Left kidney (tissue), 1 donor: ENCODE measurements at regions not wholly inside any gene's neighbourhood (a gene's known extent, or its start where the extent isn't known, plus 50 kb on each side); places are given as distances from the start of the nearest gene placed in this dataset.
"Not testable (repeated sequence)": the region's sequence is repeated elsewhere in the genome, so short reads cannot be mapped to it uniquely, and the experiment has no call there.

ENCODE experiments used
- DNase-seq: peaks from one replicate; pipeline ENCODE4 v3.0.0-alpha.2; 2013

DNA sequence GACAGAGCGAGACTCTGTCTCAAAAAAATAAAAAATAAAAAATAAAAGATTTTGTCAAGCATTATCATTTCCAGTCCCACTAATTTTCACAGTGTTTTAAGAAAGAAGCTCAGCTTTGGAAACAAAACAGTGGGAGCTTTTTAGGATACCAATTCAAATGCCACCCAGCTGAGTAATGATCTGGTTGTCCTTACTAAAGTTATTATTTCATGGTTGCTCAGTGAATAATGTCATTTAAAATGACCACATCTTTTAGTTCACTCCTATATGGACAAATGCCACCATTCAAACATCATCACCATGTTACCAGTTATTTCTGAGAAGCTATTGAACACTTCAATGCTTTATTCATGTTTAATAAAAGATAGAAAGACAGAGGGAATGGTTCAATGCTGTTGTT, 365.0 kb downstream of the CCER1 start:
- DNase-seq: no peak

DNA sequence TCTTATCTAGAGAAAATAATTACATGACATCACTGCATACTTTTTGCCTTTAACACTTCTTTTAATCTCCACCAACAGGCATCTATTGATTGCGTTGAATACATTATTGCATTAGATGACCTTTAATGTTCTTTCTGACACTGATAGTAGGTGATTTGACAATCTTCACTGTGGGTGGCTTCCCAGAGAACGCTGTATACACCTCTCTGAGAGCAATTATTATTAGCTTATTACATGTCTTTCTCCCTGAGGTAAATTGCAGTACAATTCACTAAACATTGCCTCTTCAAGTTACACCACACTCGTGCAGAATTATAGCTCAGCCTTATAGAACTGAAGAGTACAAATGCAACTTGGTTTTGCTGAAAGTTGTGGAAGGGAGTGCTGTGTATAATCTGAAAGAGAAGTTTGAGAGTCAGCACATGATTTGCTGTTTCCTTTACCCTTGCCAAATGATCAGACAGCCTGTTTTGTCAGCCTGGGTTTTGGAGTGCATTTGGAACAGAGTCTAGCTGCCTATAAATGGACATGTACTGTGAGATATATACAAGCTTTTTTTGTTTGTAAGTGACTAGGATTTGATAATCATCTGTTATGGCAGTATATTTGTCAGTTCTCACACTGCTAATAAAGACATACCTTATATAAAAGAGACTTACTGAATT, 369.2 kb downstream of the CCER1 start:
- no peak for DNase-seq

DNA sequence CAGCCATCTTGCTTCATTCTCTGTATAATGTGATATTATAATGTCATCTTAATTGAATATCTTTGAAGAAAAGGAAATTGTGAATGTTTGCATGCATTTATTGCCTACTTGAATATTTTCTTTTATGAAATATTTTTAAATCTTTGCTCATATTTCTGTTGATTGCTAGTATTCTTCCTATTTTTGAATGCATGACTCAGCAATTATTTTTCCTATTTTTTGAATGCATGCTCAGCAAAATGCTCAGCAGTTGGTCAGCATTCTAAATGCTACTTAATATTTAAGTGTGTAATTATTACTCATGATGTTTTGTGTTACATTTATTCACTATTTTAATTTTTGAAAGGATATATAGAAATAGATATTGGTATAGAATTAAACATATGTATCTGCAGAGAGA, 378.3 kb downstream of the CCER1 start:
- no peak for DNase-seq

DNA sequence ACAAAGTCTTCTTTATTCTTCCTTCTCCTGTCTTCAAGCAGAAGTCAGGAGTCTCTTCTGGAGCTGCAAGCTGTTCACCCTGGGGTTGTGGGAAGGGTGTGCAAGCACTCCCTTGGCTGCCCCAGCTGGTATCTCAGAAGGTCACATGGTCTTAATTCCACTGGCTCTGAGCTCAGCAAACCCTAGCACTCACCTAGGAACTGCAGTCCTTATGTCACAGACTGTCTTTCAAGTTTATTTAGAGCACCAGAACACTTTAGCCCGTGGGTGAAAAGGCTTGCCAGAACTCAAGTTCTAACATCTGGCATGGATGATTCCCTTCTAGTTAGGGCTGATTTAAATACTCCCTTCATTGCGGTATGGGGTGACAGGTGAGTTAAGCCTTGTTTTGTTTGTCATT, 379.0 kb downstream of the CCER1 start:
- DNase-seq: no peak

DNA sequence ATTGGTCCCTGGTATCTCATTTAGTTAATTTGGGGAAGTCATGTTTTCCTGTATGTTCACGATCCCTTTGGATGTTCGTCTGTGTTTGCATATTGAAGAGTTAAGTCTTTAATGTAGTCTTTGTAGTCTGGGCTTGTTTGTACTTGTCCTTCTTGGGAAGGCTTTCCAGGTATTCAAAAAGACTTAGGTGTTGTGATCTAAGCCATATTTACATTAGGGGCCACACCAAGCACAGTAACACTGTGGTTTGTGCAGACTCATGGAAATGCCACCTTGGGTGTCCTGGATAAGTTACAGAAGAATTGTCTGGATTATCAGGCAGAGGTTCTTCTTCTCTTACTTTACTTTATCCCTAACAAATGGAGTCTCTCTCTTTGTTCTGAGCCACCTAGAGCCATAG, 380.3 kb downstream of the CCER1 start:
- no peak for DNase-seq

DNA sequence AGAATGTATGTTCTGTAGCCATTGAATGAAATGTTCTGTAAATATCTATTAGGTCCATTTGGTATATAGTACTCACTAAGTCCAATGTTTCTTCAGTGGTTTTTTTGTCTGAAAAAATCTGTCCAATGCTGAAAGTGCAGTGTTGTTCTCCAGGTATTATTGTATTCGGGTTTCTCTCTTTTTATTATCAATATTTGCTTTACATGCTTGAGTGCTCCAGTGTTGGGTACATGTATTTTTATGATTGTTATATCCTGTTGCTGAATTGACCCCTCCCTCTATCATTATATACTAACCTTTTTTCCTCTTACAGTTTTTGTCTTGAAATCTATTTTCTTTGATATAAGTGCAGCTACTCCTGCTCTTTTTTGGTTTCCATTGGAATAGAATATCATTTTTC, 382.2 kb downstream of the CCER1 start:
- DNase-seq: no peak

DNA sequence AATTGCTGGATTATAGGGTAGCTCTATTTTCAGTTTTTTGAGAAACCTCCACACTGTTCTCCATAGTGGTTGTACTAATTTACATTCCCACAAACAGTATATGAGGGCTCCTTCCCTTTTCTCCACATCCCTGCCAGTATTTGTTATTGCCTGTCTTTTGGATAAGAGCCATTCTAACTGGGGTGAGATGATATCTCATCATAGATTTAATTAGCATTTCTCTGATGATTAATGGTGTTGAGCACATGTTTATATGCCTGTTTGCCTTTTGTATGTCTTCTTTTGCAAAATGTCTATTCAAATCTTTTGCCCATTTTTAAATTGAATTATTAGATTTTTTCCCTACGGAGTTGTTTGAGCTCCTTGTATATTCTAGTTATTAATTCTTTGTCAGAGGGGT, 385.3 kb downstream of the CCER1 start:
- no peak for DNase-seq

DNA sequence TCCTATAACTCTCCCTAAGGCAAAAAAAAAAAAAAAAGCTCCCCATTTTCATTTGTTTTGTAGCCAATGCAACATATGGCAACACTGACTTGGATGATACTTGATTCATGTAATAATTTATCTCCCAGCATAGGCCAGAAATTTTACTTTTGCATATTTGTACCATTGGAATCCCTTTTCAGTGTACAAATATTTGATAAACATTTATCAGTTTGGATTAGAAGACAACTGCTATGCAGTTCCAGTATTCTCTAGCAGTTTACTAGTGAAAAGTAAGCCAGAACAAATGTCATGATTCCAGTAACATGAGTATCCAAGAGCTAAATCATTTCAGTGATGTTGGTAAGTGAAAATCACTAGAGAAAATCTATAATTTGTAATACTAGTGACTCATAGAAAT, 392.3 kb downstream of the CCER1 start:
- no peak for DNase-seq

DNA sequence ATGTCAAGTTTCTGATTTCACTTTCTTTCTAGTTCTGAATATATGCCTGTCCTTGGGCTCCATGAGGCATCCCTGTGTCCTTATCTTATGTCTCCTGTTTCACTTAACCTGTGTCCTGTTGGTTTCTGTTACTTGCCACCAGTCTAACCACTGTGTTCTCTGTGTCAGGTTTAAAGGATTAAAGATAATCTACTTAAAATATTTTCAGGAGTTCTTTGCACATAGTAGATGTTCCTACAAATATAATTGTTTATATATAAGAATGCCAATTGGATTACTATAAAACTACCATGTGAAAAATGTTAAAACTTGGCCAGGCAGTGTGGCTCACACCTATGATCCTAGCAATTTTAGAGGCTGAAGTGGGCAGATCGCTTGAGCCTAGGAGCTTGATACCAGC, 406.4 kb downstream of the CCER1 start:
- no peak for DNase-seq

DNA sequence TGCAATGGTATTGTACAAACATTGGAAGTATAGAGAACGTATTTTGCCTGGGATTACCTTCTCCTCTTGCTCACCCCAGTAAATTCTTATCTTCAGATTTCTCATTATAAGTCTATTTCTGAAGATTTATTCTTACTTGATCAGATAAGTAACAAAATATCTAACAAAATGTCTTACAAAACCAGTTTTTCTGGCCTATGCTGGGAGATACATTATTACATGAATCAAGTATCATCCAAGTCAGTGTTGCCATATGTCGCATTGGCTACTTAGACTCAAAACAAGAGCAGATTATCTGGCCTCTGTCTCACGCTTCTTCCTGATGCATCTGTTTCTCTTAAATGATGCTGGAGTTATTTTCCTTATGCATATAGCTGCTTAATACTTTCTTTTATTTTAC, 408.5 kb downstream of the CCER1 start:
- no peak for DNase-seq

DNA sequence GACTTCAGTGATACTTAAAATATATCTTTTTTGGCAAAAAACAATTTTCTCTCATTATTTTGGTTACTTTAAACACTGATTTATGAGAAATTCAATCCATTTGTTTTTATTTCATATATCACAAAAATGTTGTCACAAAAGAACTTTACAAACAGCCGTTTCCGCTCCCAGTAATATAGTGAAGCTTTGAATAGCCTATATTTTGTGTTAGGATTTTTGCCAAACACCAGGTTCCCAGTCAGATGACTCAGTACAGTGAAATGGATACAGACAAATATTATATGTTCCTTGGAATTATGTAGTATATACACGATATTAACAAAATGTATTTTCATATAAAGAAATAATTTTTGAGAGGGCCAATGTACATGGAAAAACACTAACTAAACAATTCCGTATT, 411.1 kb downstream of the CCER1 start:
- DNase-seq: peak; percentile 21

DNA sequence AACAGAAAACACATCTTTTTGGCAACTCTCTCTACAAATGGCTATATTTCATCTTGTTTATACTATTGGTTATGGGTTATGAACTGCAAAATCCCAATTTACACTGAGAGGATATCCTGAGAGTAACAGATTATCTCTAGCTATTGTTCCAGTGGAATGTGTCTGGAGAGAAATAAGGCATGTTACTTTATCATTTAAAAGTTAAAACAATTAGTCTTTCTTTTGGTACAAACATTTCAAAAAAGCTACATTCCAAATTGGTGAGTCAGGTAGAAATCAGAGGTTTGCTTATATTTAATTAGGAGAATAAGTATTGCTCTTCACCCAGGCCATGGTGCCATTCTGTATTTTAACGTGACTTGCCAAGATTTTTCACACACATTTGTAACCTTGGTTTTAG, 411.6 kb downstream of the CCER1 start:
- DNase-seq: no peak

DNA sequence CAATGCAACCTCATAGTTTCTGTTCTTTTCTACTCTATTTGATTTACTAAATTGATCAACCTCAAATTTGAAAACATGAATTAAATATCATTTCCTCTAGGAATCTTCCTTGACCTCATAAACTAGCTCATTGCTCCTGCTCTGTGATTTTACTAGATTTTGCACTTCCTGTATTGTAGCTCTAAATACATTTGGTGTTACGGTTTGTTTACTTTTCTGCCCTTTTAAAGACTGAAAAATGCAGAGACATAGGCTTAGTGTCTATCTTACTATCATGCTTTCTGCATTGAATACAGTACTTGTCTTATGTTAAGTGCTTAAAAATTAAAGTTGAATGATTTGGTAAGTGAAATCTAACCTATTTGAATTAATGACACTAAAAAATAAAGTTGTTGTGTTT, 412.1 kb downstream of the CCER1 start:
- DNase-seq: not testable (repeated sequence)

DNA sequence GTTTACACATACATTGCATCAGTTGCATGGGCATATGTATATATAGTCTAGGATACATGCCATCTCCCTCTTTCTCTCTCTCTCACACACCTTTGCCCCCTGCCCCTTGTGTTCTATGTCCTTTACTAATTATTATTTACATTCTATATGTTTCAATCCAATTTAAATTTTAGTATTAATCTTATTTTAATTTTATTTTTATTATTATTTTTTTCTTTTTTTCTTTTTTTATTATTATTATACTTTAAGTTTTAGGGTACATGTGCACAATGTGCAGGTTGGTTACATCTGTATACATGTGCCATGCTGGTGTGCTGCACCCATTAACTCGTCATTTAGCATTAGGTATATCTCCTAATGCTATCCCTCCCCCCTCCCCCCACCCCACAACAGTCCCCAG, 421.1 kb downstream of the CCER1 start:
- DNase-seq: not testable (repeated sequence)

DNA sequence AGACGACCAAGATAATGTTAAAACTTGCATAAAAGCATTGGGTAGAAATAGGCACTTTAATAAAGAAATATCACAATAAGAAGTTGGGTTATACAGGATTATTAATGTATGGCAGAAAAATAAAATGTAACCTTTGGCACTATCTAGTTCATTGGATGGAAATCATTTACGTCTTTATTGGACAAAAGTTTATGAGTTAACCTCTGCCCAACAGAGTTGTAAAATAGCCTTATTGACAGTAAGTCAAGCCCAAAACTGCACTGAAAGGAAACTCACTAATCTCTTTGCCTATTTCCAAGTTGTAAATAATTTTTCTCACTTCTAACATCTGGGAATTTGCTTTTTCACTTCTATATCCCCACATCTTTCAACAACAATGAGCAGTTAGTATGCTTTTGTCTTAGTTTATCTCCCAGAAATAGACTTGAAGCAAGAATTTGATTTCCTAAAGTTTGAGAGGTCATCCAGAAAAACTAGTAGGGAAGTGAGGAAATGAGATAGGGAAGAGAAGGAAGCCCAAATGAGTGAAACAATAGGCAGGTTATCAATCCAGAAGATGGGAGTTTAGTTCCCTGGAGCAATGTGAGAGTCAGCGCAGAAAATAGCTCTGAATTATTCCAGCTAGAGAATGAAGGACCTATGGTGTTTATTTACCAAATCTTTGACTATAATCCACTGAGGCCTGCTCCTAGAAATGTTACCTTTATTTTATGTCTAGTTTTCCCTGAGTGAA, 434.8 kb downstream of the CCER1 start:
- no peak for DNase-seq

DNA sequence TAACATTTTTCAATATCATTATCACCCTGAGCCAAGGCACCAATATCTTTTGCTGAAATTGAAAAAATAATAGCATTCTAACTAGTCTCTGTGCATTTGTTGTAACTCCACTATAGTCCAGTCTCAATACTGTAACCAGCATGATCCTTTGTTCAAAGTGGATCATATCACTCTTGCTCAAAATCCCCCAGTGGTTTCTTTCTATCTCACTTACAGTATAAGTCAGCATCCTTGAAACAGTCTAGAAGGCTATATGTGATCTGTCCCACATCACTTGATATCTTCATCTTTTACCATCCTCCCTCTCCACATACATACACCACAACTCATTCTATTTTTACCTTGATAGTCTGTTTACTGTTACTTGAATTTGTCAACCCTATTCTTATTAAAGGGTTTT, 435.7 kb downstream of the CCER1 start:
- DNase-seq: no peak

DNA sequence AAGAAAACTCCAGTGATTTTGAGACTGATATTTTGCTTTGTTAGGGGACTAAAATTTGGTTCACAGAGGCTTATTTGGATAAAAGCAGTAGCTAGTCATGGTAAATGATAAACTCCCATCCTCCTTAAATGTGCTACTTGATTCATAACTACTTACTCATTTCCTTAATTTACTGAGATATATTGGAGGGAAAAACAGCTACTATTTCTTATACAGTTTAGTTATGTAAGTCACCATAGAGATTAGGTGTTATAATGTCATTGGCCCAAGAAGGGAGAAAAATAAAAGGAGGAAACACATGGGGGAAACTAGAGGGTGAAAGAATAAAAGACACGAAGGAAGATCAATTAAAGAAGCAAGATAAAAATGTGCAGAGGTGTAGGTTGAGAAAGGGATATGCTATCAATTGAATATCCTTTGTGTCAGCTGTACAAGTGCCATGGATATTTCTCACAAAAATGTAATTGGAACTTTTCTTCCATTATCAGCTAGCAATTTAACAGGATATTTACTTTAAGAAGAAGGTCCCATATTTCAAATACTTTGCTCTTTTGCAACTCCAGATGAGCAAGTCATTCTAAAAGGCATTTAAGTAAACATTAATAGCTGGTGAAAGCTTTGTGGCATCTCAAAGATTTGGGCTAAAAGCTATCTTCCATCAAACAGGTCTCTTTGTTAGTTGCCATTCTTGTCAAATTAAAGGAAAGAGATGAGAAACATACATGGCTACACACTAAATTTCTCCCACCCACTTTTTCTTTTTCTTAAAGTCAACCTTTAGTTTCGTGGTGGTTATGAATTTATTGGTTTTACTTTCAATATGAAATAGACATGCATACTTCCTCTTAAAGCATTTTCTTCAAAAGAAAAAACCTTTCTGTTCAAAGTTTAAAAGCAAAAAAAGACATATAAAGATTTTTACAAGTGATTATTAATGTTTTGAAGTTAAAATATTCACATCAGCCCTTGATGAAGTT, 439.5 kb downstream of the CCER1 start:
- DNase-seq: no peak

DNA sequence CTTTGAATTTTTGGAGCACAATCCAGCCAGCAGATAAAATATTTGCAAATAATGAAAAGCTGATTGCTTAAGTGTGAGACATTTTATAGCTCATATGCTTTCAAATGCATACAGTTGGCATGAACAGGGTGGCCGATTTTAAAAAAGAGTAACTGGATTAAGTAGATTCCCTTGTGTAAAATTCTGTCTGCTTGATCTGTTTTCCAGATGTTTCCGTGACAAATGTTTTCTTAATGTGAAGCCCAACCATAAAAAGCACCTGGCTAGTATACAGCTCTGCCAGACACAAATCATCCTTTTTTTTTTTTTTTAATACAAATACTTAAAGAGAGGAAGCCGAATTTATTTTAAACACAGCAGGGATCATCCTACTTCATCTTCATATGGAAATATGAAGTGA, 440.7 kb downstream of the CCER1 start:
- peak; percentile 64 for DNase-seq

DNA sequence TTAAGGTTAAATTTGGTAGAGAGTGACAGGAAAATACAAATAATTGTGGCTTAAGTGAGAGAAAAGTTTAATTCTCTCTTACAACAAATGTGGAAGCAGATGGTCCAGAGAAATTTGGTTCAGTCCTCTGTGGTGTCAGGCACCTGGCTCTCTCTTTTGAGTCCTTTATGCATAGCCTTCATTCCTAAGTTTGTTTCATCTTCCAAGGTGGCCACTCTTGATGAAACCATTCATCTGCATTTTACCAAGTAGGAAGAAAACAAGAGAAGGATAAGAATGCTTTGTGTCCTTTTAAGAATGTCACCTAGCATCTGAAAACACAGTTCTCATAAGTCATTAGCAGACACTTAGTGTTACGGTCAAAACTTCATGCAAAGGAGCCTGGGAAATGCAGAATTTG, 442.5 kb downstream of the CCER1 start:
- no peak for DNase-seq

DNA sequence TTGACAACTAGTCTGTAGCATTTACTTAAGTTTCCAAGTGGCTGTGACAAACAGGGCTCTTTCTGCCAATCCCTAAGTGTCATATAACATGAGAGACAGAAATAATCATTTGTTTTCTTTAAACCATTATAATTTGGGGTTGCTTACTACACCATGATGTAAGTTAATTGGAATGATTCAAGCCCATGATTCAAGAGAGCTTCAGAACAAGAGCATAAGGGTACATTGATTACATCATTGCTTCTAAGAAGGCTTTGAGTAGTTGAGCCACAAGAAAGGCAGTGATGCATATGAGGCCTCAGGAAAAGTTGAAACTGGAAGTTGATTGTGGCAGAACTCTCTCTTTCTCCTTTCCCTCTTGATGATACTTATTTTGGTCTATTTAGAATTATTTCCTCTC, 444.0 kb downstream of the CCER1 start:
- no peak for DNase-seq

DNA sequence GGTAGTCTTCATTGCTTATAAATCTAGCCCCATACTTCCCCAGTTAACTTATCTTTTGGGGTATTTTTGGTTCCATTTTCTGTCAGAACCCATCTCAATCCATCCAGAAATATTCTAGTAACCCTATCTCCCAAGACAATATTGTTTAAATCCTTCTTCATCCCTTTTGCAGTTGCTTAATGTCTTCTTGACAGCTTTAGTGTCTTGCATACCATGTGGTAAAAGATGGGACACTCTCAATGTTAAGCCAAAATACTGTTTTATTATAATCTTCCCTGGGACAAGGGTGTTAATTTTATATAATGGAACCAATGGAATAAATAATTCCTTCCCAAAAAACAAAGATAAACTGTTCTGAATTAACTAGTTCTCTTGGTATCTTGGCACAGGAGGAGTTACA, 450.2 kb downstream of the CCER1 start:
- no peak for DNase-seq

DNA sequence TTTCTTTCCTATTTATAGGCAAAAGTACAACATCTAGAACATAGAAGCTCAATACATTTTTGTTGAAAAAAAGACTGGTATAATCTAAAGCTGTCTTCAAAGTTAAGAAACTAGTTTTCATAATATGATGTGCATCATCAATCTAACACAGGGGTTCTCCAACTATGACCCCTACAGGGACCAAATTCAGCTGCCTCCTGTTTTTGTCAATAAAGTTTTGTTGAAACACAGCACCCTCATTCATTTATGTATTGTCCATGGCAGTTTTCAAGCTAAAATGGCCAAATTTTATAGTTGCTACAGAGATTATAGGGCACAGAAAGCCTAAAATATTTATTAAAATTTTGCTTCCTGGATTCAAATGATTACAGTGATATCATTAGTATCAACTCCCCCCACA, 452.9 kb downstream of the CCER1 start:
- no peak for DNase-seq

DNA sequence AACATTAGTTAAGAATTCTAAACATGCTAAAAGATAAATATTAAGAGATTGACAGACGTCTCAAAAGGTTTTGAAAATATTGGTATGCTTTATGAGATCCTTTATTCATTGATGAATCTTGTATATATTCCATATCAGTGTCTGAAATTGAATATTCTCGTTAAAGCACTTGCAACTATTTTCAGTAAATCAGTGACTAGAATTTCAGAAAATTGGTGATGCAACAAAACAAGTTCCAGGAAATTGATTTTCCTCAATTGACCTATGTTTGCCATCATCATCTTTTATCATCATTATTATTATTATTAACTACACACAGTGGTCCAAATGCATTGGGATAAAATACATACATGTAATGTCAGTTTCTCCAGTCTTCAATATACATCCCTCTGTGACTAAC, 453.6 kb downstream of the CCER1 start:
- no peak for DNase-seq
